AG04450 (cell line): ENCODE measurements at regions not wholly inside any gene's neighbourhood (a gene's known extent, or its start where the extent isn't known, plus 50 kb on each side); places are given as distances from the start of the nearest gene placed in this dataset.

ENCODE experiments used
- CTCF ChIA-PET: fragments of 300-600, 350-600 bp; formaldehyde crosslinking; extraction: SDS; loops from one replicate; lab custom pipeline; 2022; ENCODE audit warnings: antibody characterized with exemption, inconsistent platforms; lab: Charles Lee
- POLR2A ChIA-PET: fragments of 350-600 bp; formaldehyde crosslinking; extraction: SDS; loops from one replicate; lab custom pipeline; 2021; ENCODE audit warnings: antibody characterized with exemption, inconsistent platforms; lab: Yijun Ruan, JAX
- DNase-seq: peaks from one replicate; pipeline ENCODE4 v3.0.0-alpha.2; 2011; ENCODE audit warnings: low read depth, low spot score
- H3K27ac ChIP-seq: one replicate; pipeline ENCODE4 v1.5.1; 2012; ENCODE audit warnings: low read depth, low read length, control low read depth
- H3K27me3 ChIP-seq: one replicate; pipeline ENCODE4 v1.6.0; 2012; ENCODE audit warnings: low read length; ENCODE audit not compliant: control insufficient read depth, insufficient read depth
- H3K4me3 ChIP-seq: 2 replicates; pipeline ENCODE4 v1.5.1; 2011; ENCODE audit warnings: mild to moderate bottlenecking, low read depth, low read length, control low read depth
- H3K9me3 ChIP-seq: 2 replicates; pipeline ENCODE4 v1.5.1; 2012; ENCODE audit warnings: low read length; ENCODE audit not compliant: control insufficient read depth, insufficient read depth
- TF ChIP-seq, protein P1 (sequence below): IDR thresholded peaks from 2 replicates; pipeline ENCODE4 v1.5.1; 2011; ENCODE audit warnings: low read depth, low read length, control low read depth, inconsistent platforms

DNA sequence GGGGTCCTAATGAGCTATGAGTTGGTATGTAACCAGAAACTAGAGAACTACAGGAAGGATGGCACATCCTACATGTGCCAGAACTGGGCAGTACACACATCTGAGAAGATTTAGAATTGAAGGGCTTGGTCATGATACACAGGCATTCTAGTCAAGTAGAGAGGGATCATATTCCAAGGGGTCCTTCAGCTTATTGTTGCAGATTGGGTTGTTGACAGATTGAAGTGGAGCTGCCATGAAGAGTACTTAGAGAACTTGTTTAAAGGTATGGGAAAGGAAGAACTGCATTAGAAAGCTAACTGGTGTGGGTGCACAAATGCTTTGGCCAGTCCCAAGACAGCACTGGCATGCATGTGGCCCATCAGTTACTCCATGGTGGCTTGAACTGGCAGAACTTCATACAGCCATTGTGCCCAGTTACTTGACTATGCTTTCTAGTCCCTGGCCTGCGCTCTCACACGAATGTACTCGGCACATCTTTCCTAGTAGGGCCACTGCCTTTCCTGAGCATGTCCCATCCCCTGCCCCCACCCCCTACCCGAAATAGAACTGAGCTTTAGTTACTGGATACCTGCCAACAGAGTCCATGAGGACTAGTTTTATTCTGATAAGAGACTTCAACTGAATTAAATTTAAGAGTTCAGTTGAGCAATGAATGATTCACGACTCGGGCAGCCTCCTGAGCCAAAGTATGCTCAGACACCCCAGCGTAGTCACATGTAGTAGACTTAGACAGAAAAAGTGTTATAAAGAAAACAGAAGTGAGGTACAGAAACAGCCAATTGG lies 64.0 kb downstream of the CCNG2 start:
- TF ChIP-seq, protein P1, sequence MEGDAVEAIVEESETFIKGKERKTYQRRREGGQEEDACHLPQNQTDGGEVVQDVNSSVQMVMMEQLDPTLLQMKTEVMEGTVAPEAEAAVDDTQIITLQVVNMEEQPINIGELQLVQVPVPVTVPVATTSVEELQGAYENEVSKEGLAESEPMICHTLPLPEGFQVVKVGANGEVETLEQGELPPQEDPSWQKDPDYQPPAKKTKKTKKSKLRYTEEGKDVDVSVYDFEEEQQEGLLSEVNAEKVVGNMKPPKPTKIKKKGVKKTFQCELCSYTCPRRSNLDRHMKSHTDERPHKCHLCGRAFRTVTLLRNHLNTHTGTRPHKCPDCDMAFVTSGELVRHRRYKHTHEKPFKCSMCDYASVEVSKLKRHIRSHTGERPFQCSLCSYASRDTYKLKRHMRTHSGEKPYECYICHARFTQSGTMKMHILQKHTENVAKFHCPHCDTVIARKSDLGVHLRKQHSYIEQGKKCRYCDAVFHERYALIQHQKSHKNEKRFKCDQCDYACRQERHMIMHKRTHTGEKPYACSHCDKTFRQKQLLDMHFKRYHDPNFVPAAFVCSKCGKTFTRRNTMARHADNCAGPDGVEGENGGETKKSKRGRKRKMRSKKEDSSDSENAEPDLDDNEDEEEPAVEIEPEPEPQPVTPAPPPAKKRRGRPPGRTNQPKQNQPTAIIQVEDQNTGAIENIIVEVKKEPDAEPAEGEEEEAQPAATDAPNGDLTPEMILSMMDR = no peak
- no peak overlapping the region for H3K4me3 ChIP-seq
- no peak for DNase-seq
- H3K27me3 ChIP-seq = peaks cover 16% of the 10 kb centered on the region
- H3K9me3 ChIP-seq = no peaks in the 10 kb centered on the region
- POLR2A ChIA-PET = no interaction called here
- no peak overlapping the region for H3K27ac ChIP-seq
- CTCF ChIA-PET = interaction anchor here (0.8 to 3.2 kb wide), 2 partner anchors 17 to 717 kb away, joined by 3 to 13 read pairs; no protein-coding TSS in a partner anchor

- H3K27me3 ChIP-seq = peaks cover 7% of the 10 kb centered on the region
- no peak overlapping the region for H3K4me3 ChIP-seq
- TF ChIP-seq, protein P1 = no peak
- H3K9me3 ChIP-seq = peaks cover 7% of the 10 kb centered on the region
- CTCF ChIA-PET = interaction anchor here (1.2 kb wide), 1 partner anchor 129 kb away, joined by 3 read pairs; no protein-coding TSS in a partner anchor
- POLR2A ChIA-PET = no interaction called here
- H3K27ac ChIP-seq = no peak overlapping the region
- no peak for DNase-seq
Observed at GRCh38 chr4:77225022-77225421, 68.0 kb downstream of the CCNG2 start.

DNA sequence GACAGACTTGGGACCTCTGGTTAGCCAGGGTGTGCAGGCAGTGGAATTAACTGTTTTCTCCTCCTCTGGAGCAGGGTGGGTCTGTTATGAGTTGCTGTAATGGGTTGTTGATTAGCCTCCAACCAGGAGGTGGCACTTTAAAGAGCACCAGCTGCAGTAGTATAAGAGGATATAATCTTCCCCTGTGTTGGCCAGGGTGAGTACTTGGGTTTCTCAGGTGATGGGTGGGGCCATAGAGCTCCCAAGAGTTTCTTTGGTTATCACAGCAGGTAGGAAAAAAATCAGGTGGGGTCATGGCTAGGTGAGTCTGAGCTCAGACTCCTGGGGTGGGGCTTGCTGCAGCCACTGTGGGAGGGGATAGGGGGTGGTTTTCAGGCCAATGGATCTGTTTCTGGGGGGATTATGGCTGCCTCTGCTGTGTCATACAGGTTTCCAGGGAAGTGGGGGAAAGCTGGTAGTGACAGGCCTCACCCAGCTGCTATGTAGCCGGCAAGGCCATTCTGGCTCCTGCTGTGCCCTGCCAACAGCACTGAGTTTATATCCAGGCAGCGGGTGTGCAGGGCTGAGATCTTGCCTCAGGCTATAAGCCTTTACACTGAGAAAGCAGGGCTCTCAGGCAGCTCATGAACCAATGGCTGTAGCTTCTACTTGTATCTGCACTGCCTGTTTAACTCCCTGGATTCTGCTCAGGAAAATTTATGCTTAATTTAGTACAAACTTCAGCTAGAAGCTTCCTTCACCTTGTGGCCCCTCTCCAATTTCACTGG lies 70.1 kb downstream of the CCNG2 start:
- POLR2A ChIA-PET = no interaction called here
- no peak for DNase-seq
- H3K27ac ChIP-seq = no peak overlapping the region
- H3K27me3 ChIP-seq = peaks cover 7% of the 10 kb centered on the region
- H3K4me3 ChIP-seq = no peak overlapping the region
- CTCF ChIA-PET = interaction anchor here (0.6 kb wide), 1 partner anchor 47 kb away, joined by 3 read pairs; no protein-coding TSS in a partner anchor
- TF ChIP-seq, protein P1 = no peak
- peaks cover 7% of the 10 kb centered on the region for H3K9me3 ChIP-seq

GRCh38 chr4:77229433-77229832 lies 72.4 kb downstream of the CCNG2 start:
- H3K27ac ChIP-seq = no peak overlapping the region
- H3K27me3 ChIP-seq = peaks cover 5% of the 10 kb centered on the region
- POLR2A ChIA-PET = no interaction called here
- peaks cover 7% of the 10 kb centered on the region for H3K9me3 ChIP-seq
- DNase-seq = no peak
- TF ChIP-seq, protein P1 = no peak
- CTCF ChIA-PET = interaction anchor here (2.0 kb wide), 1 partner anchor 10 kb away, joined by 10 read pairs; no protein-coding TSS in a partner anchor
- H3K4me3 ChIP-seq = no peak overlapping the region
